A549 (cell line): ENCODE measurements at regions not wholly inside any gene's neighbourhood (a gene's known extent, or its start where the extent isn't known, plus 50 kb on each side); places are given as distances from the start of the nearest gene placed in this dataset.

Experiments used
- ATAC-seq, 2 experiments: fragments of 200-7000 bp in 1 of 2; fragments of >200 bp in 1 of 2; cut with Nextera tagmentation in 1 of 2; cut with Tn5 transposase in 1 of 2; 3 replicates each; pipeline versions ENCODE4 v1.8.0 to v1.9.1; 2018 to 2020; ENCODE audit warnings: mild to moderate bottlenecking in 1 of 2, moderate library complexity in 1 of 2
- CTCF ChIA-PET: fragments of 300-600 bp; sonication (Branson Sonifier 250); formaldehyde crosslinking; extraction: SDS; loops from one replicate; lab custom pipeline; 2021; ENCODE audit warnings: antibody characterized with exemption, inconsistent platforms; lab: Yijun Ruan, JAX
- POLR2A ChIA-PET: fragments of 350-600 bp; formaldehyde crosslinking; extraction: SDS; loops from one replicate; lab custom pipeline; 2021; ENCODE audit warnings: antibody characterized with exemption, inconsistent platforms; lab: Yijun Ruan, JAX
- DNase-seq, 2 experiments: peaks; one replicate each; pipeline versions ENCODE4 v3.0.0 to v3.0.0-alpha.2; 2011 to 2016; ENCODE audit warnings: low read depth in 1 of 2, low spot score in 1 of 2
- FAIRE-seq: peaks from 2 replicates; lab custom pipeline; 2011; peaks lifted over from hg19 to GRCh38; lab: Jason Lieb, UNC
- H3K27ac ChIP-seq, 2 experiments: fragments of >200 bp; sonication (Bioruptor Twin); formaldehyde crosslinking; 3 replicates each; pipeline ENCODE4 v1.5.1; 2016 to 2017
- H3K4me1 ChIP-seq: fragments of >200 bp; sonication (Bioruptor Twin); formaldehyde crosslinking; 3 replicates; pipeline ENCODE4 v1.6.1; 2016
- H3K4me2 ChIP-seq: fragments of >200 bp; sonication (Bioruptor Twin); formaldehyde crosslinking; 3 replicates; pipeline ENCODE4 v1.6.1; 2016
- H3K4me3 ChIP-seq: fragments of >200 bp; sonication (Bioruptor Twin); formaldehyde crosslinking; 3 replicates; pipeline ENCODE4 v1.5.1; 2016
- H3K9me3 ChIP-seq: fragments of >200 bp; sonication (Bioruptor Twin); formaldehyde crosslinking; 3 replicates; pipeline ENCODE4 v1.6.1; 2016
- BCL3 ChIP-seq: fragments of >200 bp; sonication (Bioruptor Twin); formaldehyde crosslinking; IDR thresholded peaks from 3 replicates; pipeline ENCODE4 v1.6.1; 2016
- BHLHE40 ChIP-seq: IDR thresholded peaks from 2 replicates; pipeline ENCODE4 v1.6.1; 2012; ENCODE audit warnings: low read depth, low read length, inconsistent platforms
- CBX2 ChIP-seq: fragments of 200-600 bp; sonication (generic); IDR thresholded peaks from 2 replicates; pipeline ENCODE4 v1.6.1; 2016; ENCODE audit warnings: low read depth, mild to moderate bottlenecking, borderline replicate concordance
- CHD2 ChIP-seq: fragments of 150-350 bp; IDR thresholded peaks from 2 replicates; pipeline ENCODE4 v1.6.1; 2014; ENCODE audit warnings: low read length; ENCODE audit not compliant: partially characterized antibody
- CHD4 ChIP-seq: fragments of 200-600 bp; sonication (generic); IDR thresholded peaks from 2 replicates; pipeline ENCODE4 v1.6.1; 2016; ENCODE audit warnings: antibody characterized with exemption, mild to moderate bottlenecking, borderline replicate concordance
- EHF ChIP-seq: fragments of 250-450 bp; sonication (Bioruptor Pico); IDR thresholded peaks from 2 replicates; pipeline ENCODE4 v1.5.0; 2020; ENCODE audit warnings: mild to moderate bottlenecking
- EHMT2 ChIP-seq: fragments of 200-600 bp; sonication (generic); IDR thresholded peaks from 2 replicates; pipeline ENCODE4 v1.6.1; 2016; ENCODE audit warnings: antibody characterized with exemption, low read depth, mild to moderate bottlenecking, moderate library complexity
- ELK1 ChIP-seq: fragments of 150-350 bp; IDR thresholded peaks from 2 replicates; pipeline ENCODE4 v1.6.1; 2014; ENCODE audit warnings: low read depth, mild to moderate bottlenecking, low read length
- GATA3 ChIP-seq: IDR thresholded peaks from 2 replicates; pipeline ENCODE4 v1.6.1; 2012; ENCODE audit warnings: borderline replicate concordance
- HOXA7 ChIP-seq: fragments of 250-450 bp; sonication (Bioruptor Pico); IDR thresholded peaks from 2 replicates; pipeline ENCODE4 v1.5.0; 2020; ENCODE audit warnings: mild to moderate bottlenecking, moderate library complexity
- HOXB13 ChIP-seq: fragments of 250-450 bp; sonication (Bioruptor Pico); IDR thresholded peaks from 2 replicates; pipeline ENCODE4 v1.5.0; 2020; ENCODE audit warnings: low read depth, mild to moderate bottlenecking, moderate library complexity
- KDM1A ChIP-seq: fragments of 200-600 bp; sonication (generic); IDR thresholded peaks from 2 replicates; pipeline ENCODE4 v1.6.1; 2016; ENCODE audit warnings: low read depth, mild to moderate bottlenecking
- KDM5A ChIP-seq: fragments of 200-600 bp; sonication (generic); IDR thresholded peaks from 2 replicates; pipeline ENCODE4 v1.6.1; 2016; ENCODE audit warnings: antibody characterized with exemption, mild to moderate bottlenecking
- MAFK ChIP-seq: fragments of 450-650 bp; IDR thresholded peaks from 2 replicates; pipeline ENCODE4 v1.6.1; 2014; ENCODE audit not compliant: partially characterized antibody
- MAZ ChIP-seq: fragments of 150-350 bp; IDR thresholded peaks from 2 replicates; pipeline ENCODE4 v1.6.1; 2014; ENCODE audit warnings: antibody characterized with exemption, low read depth, low read length, borderline replicate concordance
- NFE2L2 ChIP-seq: fragments of 150-350 bp; conservative IDR thresholded peaks from 2 replicates; pipeline ENCODE4 v1.6.1; 2014; ENCODE audit warnings: low read length
- NR3C1 ChIP-seq: fragments of >200 bp; sonication (Bioruptor Twin); formaldehyde crosslinking; IDR thresholded peaks from 3 replicates; pipeline ENCODE4 v1.6.1; 2017
- PBX3 ChIP-seq: IDR thresholded peaks from 2 replicates; pipeline ENCODE4 v1.6.1; 2012
- PHF8 ChIP-seq: fragments of 200-600 bp; sonication (generic); IDR thresholded peaks from 2 replicates; pipeline ENCODE4 v1.6.1; 2016; ENCODE audit warnings: low read depth, mild to moderate bottlenecking, antibody characterized with exemption, moderate library complexity, borderline replicate concordance
- POLR2AphosphoS2 ChIP-seq: conservative IDR thresholded peaks from 2 replicates; pipeline ENCODE4 v1.6.1; 2012; ENCODE audit warnings: low read length, improper control_type of control experiment, inconsistent platforms
- RAD21 ChIP-seq, 2 experiments: fragments of >200 bp in 1 of 2; sonication (Bioruptor Twin) in 1 of 2; formaldehyde crosslinking in 1 of 2; IDR thresholded peaks in 1 of 2; conservative IDR thresholded peaks in 1 of 2; 2 replicates in 1 of 2; 3 replicates in 1 of 2; pipeline ENCODE4 v1.6.1; 2012 to 2018; ENCODE audit warnings: inconsistent platforms in 1 of 2
- RARB ChIP-seq: fragments of 250-450 bp; sonication (Bioruptor Pico); IDR thresholded peaks from 2 replicates; pipeline ENCODE4 v1.8.0; 2021; ENCODE audit warnings: mild to moderate bottlenecking, moderate library complexity
- RFX5 ChIP-seq: fragments of 450-650 bp; IDR thresholded peaks from 2 replicates; pipeline ENCODE4 v1.7.1; 2014; ENCODE audit warnings: antibody characterized with exemption, mild to moderate bottlenecking, moderate library complexity
- RNF2 ChIP-seq: fragments of 200-600 bp; sonication (generic); IDR thresholded peaks from 2 replicates; pipeline ENCODE4 v1.6.1; 2016; ENCODE audit warnings: low read depth, mild to moderate bottlenecking, antibody characterized with exemption, moderate library complexity, borderline replicate concordance
- SMC3 ChIP-seq: fragments of >200 bp; sonication (Bioruptor Twin); formaldehyde crosslinking; IDR thresholded peaks from 3 replicates; pipeline ENCODE4 v1.6.1; 2018; ENCODE audit warnings: inconsistent platforms
- SREBF2 ChIP-seq: fragments of 450-650 bp; IDR thresholded peaks from 2 replicates; pipeline ENCODE4 v1.6.1; 2014; ENCODE audit warnings: mild to moderate bottlenecking, moderate library complexity
- TFCP2L1 ChIP-seq: fragments of 250-450 bp; sonication (Bioruptor Pico); IDR thresholded peaks from 2 replicates; pipeline ENCODE4 v1.5.0; 2021; ENCODE audit warnings: mild to moderate bottlenecking
- TP53 ChIP-seq: fragments of 250-450 bp; sonication (Bioruptor Pico); IDR thresholded peaks from 2 replicates; pipeline ENCODE4 v1.5.0; 2021; ENCODE audit warnings: mild to moderate bottlenecking, moderate library complexity
- USF2 ChIP-seq: fragments of 450-650 bp; IDR thresholded peaks from 2 replicates; pipeline ENCODE4 v1.6.1; 2014; ENCODE audit warnings: antibody characterized with exemption
- ZC3H11A ChIP-seq: fragments of 450-650 bp; IDR thresholded peaks from 2 replicates; pipeline ENCODE4 v1.6.1; 2014; ENCODE audit warnings: antibody characterized with exemption, mild to moderate bottlenecking
- ZSCAN20 ChIP-seq: fragments of 250-450 bp; sonication (Bioruptor Pico); IDR thresholded peaks from 2 replicates; pipeline ENCODE4 v1.8.0; 2022; ENCODE audit warnings: mild to moderate bottlenecking, moderate library complexity
- WGBS: methylation state at CpG from one replicate; pipeline ENCODE4 v1.1.6; 2017; ENCODE audit errors: missing lambda C conversion rate; 5-methylcytosine and 5-hydroxymethylcytosine counted together
- TF ChIP-seq, protein P1 (sequence below): fragments of 200-600 bp; sonication (generic); IDR thresholded peaks from 2 replicates; pipeline ENCODE4 v1.6.1; 2016; ENCODE audit warnings: antibody characterized with exemption, mild to moderate bottlenecking, moderate library complexity

DNA sequence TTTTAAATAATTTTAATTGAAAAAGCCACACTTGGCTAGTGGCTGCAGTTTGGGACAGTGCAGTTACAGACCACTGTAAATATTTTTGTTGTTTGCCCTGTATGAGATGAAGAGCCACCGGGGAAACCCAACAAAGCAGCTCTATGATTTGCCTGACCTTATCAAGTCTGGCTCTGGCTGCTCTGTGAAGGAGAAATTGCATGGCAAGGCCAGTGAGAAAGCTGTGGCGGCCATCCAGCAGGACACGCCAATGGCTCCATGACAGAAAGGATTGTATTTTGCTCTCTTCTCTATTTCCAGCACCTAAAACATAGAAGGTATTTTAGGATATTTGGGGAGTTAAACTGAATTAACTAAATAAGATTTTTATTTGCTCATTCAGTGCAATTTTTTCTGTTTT, 330.0 kb upstream of the DYNLRB2 start:
- FAIRE-seq (no peak), DNase-seq (no peak), ATAC-seq (no peak)
- H3K4me2 ChIP-seq: no peak overlapping the region
- ChIA-PET POLR2A (no interaction called here), CTCF (no interaction called here)
- H3K9me3 ChIP-seq: no peaks in the 10 kb centered on the region
- no peak overlapping the region for H3K4me3 ChIP-seq
- H3K27ac ChIP-seq: no peak overlapping the region
- no peak for TF ChIP-seq RARB (CRISPR knock-in tag)
- TF ChIP-seq RNF2: no peak
- no peak for TF ChIP-seq NR3C1
- TF ChIP-seq, protein P1, sequence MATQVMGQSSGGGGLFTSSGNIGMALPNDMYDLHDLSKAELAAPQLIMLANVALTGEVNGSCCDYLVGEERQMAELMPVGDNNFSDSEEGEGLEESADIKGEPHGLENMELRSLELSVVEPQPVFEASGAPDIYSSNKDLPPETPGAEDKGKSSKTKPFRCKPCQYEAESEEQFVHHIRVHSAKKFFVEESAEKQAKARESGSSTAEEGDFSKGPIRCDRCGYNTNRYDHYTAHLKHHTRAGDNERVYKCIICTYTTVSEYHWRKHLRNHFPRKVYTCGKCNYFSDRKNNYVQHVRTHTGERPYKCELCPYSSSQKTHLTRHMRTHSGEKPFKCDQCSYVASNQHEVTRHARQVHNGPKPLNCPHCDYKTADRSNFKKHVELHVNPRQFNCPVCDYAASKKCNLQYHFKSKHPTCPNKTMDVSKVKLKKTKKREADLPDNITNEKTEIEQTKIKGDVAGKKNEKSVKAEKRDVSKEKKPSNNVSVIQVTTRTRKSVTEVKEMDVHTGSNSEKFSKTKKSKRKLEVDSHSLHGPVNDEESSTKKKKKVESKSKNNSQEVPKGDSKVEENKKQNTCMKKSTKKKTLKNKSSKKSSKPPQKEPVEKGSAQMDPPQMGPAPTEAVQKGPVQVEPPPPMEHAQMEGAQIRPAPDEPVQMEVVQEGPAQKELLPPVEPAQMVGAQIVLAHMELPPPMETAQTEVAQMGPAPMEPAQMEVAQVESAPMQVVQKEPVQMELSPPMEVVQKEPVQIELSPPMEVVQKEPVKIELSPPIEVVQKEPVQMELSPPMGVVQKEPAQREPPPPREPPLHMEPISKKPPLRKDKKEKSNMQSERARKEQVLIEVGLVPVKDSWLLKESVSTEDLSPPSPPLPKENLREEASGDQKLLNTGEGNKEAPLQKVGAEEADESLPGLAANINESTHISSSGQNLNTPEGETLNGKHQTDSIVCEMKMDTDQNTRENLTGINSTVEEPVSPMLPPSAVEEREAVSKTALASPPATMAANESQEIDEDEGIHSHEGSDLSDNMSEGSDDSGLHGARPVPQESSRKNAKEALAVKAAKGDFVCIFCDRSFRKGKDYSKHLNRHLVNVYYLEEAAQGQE: no peak
- TF ChIP-seq MAZ: no peak
- no peak for TF ChIP-seq USF2
- TF ChIP-seq CBX2: no peak
- TF ChIP-seq BHLHE40: no peak
- TF ChIP-seq PHF8: no peak
- TF ChIP-seq TFCP2L1: no peak
- no peak for TF ChIP-seq ZC3H11A
- TF ChIP-seq CHD4: no peak
- TF ChIP-seq TP53 (CRISPR knock-in tag): no peak
- TF ChIP-seq RAD21 (conservative IDR thresholded peaks at IDR 0.05 in 1 of 2, IDR thresholded peaks at IDR 0.05 in 1 of 2): no peak
- no peak for TF ChIP-seq GATA3
- no peak for TF ChIP-seq BCL3
- no peak for TF ChIP-seq CHD2
- no peak for TF ChIP-seq NFE2L2
- 89% methylated on average over 3 of the region's 3 CpGs for WGBS
- H3K4me1 ChIP-seq: no peaks in the 10 kb centered on the region

- 84% methylated on average over 3 of the region's 3 CpGs for WGBS
- H3K4me1 ChIP-seq: 0 out of 3 replicates have a peak, but pooled peaks cover 2% of the 10 kb centered on the region
- H3K9me3 ChIP-seq: no peaks in the 10 kb centered on the region
- no peak for TF ChIP-seq PBX3
- TF ChIP-seq KDM5A: no peak
- TF ChIP-seq HOXB13 (CRISPR knock-in tag): no peak
- no peak for TF ChIP-seq POLR2AphosphoS2
- TF ChIP-seq SMC3: no peak
- TF ChIP-seq MAFK: no peak
- TF ChIP-seq NR3C1: no peak
- no peak for TF ChIP-seq ZSCAN20
- no peak for TF ChIP-seq ELK1
- no peak for TF ChIP-seq HOXA7 (CRISPR knock-in tag)
- no peak for TF ChIP-seq RARB (CRISPR knock-in tag)
- no peak for TF ChIP-seq EHF (CRISPR knock-in tag)
- TF ChIP-seq RFX5: no peak
- TF ChIP-seq TP53 (CRISPR knock-in tag): no peak
- TF ChIP-seq KDM1A: no peak
- no peak for TF ChIP-seq EHMT2
- TF ChIP-seq SREBF2: no peak
- no peak for TF ChIP-seq CBX2
- POLR2A ChIA-PET: no interaction called here
- no peak for ATAC-seq
- no peak overlapping the region for H3K4me2 ChIP-seq
- no peak overlapping the region for H3K27ac ChIP-seq
- H3K4me3 ChIP-seq: no peak overlapping the region
- DNase-seq: no peak
- CTCF ChIA-PET: interaction anchor here (1.2 kb wide), 2 partner anchors 8 to 20 kb away, joined by 3 to 5 read pairs; no protein-coding TSS in a partner anchor
- FAIRE-seq: no peak
Observed at GRCh38 chr16:80208743-80209142, 332.1 kb upstream of the DYNLRB2 start.
